Trophoblast cell (in vitro differentiated cells and primary cell): ENCODE measurements at regions not wholly inside any gene's neighbourhood (a gene's known extent, or its start where the extent isn't known, plus 50 kb on each side); places are given as distances from the start of the nearest gene placed in this dataset.

Experiments used
- DNase-seq, 2 donors: peaks; one replicate each; pipeline ENCODE4 v3.0.0-alpha.2; 2016
- H2AFZ ChIP-seq: 2 replicates; pipeline ENCODE4 v1.6.1; 2013; ENCODE audit warnings: low read length, moderate library complexity, mild to moderate bottlenecking; ENCODE audit not compliant: insufficient read depth, poor library complexity
- H2AK5ac ChIP-seq: 2 replicates; pipeline ENCODE4 v1.6.1; 2013; ENCODE audit warnings: mild to moderate bottlenecking, low read length
- H2BK120ac ChIP-seq: 2 replicates; pipeline ENCODE4 v1.6.1; 2013; ENCODE audit warnings: low read length, mild to moderate bottlenecking, moderate library complexity; ENCODE audit not compliant: insufficient read depth, poor library complexity
- H2BK12ac ChIP-seq: 2 replicates; pipeline ENCODE4 v1.6.1; 2013; ENCODE audit warnings: mild to moderate bottlenecking, low read length, moderate library complexity
- H2BK5ac ChIP-seq: 2 replicates; pipeline ENCODE4 v1.6.1; 2013; ENCODE audit warnings: low read length, low read depth, moderate library complexity, mild to moderate bottlenecking; ENCODE audit not compliant: poor library complexity
- H3K14ac ChIP-seq: 2 replicates; pipeline ENCODE4 v1.6.1; 2013; ENCODE audit warnings: mild to moderate bottlenecking, low read length
- H3K18ac ChIP-seq: 2 replicates; pipeline ENCODE4 v1.6.1; 2013; ENCODE audit warnings: mild to moderate bottlenecking, low read length
- H3K23ac ChIP-seq: 2 replicates; pipeline ENCODE4 v1.6.1; 2013; ENCODE audit warnings: low read length
- H3K27ac ChIP-seq: 2 replicates; pipeline ENCODE4 v1.5.1; 2013; ENCODE audit warnings: low read depth, mild to moderate bottlenecking, inconsistent platforms, low read length, moderate library complexity
- H3K27me3 ChIP-seq: 2 replicates; pipeline ENCODE4 v1.6.1; 2013; ENCODE audit warnings: inconsistent platforms, mild to moderate bottlenecking, low read length, moderate library complexity; ENCODE audit not compliant: insufficient read depth
- H3K36me3 ChIP-seq, 2 experiments: 1 replicate in 1 of 2; 2 replicates in 1 of 2; pipeline ENCODE4 v1.6.1; 2013; ENCODE audit warnings: low read length in 2 of 2, mild to moderate bottlenecking in 2 of 2, moderate library complexity in 1 of 2; ENCODE audit not compliant: insufficient read depth in 2 of 2, control insufficient read depth in 1 of 2
- H3K4ac ChIP-seq: 2 replicates; pipeline ENCODE4 v1.6.1; 2013; ENCODE audit warnings: low read depth, mild to moderate bottlenecking, low read length, moderate library complexity
- H3K4me1 ChIP-seq, 2 experiments: 1 replicate in 1 of 2; 2 replicates in 1 of 2; pipeline ENCODE4 v1.6.1; 2013; ENCODE audit warnings: low read length in 2 of 2, mild to moderate bottlenecking in 2 of 2, moderate library complexity in 1 of 2; ENCODE audit not compliant: insufficient read depth in 2 of 2, control insufficient read depth in 1 of 2
- H3K4me2 ChIP-seq: 2 replicates; pipeline ENCODE4 v1.6.1; 2013; ENCODE audit warnings: inconsistent platforms, mild to moderate bottlenecking, low read length, moderate library complexity
- H3K4me3 ChIP-seq: 2 replicates; pipeline ENCODE4 v1.5.1; 2013; ENCODE audit warnings: mild to moderate bottlenecking, low read depth, low read length, inconsistent platforms
- H3K79me1 ChIP-seq: one replicate; pipeline ENCODE4 v1.6.1; 2013; ENCODE audit warnings: low read length
- H3K79me2 ChIP-seq: 2 replicates; pipeline ENCODE4 v1.6.1; 2013; ENCODE audit warnings: low read length, mild to moderate bottlenecking; ENCODE audit not compliant: control insufficient read depth, insufficient read depth, poor library complexity
- H3K9ac ChIP-seq: 2 replicates; pipeline ENCODE4 v1.6.1; 2013; ENCODE audit warnings: mild to moderate bottlenecking, low read length
- H3K9me3 ChIP-seq: 2 replicates; pipeline ENCODE4 v1.6.1; 2013; ENCODE audit warnings: low read depth, mild to moderate bottlenecking, control low read depth, inconsistent platforms, low read length; ENCODE audit not compliant: insufficient read depth
- H4K12ac ChIP-seq: 2 replicates; pipeline ENCODE4 v1.6.1; 2013; ENCODE audit warnings: low read depth, mild to moderate bottlenecking, low read length, moderate library complexity
- H4K8ac ChIP-seq: 2 replicates; pipeline ENCODE4 v1.6.1; 2013; ENCODE audit warnings: low read depth, mild to moderate bottlenecking, low read length, moderate library complexity
- H4K91ac ChIP-seq: one replicate; pipeline ENCODE4 v1.6.1; 2013; ENCODE audit warnings: low read depth, mild to moderate bottlenecking, low read length, moderate library complexity
- WGBS: extraction: QIAGEN DNeasy Blood & Tissue Kit; methylation state at CpG from one replicate; pipeline ENCODE4 v1.1.7; 2013; ENCODE audit warnings: missing lambda C conversion rate; ENCODE audit not compliant: insufficient read length, insufficient coverage; ENCODE audit errors: extremely low coverage; 5-methylcytosine and 5-hydroxymethylcytosine counted together

GRCh38 chr4:169333265-169333664 is 62.5 kb upstream of the SH3RF1 start:
- Histone ChIP-seq H3K36me3 (no peaks in the 10 kb centered on the region), H3K4me2 (no peak overlapping the region), H3K27me3 (no peaks in the 10 kb centered on the region), H4K8ac (no peak overlapping the region), H3K4me3 (no peak overlapping the region), H3K27ac (no peak overlapping the region), H4K12ac (no peak overlapping the region), H2BK12ac (no peak overlapping the region), H3K79me1 (no peaks in the 10 kb centered on the region), H4K91ac (no peak overlapping the region), H2BK120ac (no peak overlapping the region), H3K23ac (no peak overlapping the region), H3K4me1 (no peaks in the 10 kb centered on the region), H2BK5ac (no peak overlapping the region), H3K9ac (no peak overlapping the region), H3K14ac (no peak overlapping the region), H3K18ac (no peak overlapping the region), H2AK5ac (no peak overlapping the region), H2AFZ (no peak overlapping the region), H3K79me2 (no peaks in the 10 kb centered on the region), H3K9me3 (peaks cover 1% of the 10 kb centered on the region), H3K4ac (no peak overlapping the region)
- WGBS = no CpG with 5 or more reads among the region's 4 CpGs
- no peak for DNase-seq

DNA sequence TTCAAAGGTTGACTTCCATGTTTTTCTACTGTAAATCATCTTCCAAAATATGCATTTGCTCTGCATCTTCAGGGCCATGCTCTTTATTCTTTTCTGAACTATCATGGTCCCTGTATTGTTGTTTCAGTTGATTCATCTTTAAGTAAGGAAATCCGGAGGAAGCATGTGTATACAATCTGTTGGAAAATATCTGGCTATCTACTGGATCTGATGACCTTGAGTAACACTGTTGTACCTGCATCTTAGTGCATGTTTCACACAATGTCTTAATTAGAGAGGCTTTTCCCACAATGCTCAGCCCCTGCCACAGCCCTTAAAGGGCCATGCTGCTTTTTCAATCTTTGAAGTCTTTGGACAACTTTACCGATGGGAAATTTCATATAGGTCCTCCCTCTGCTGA is 61.8 kb upstream of the SH3RF1 start:
- Histone ChIP-seq H3K79me2 (no peaks in the 10 kb centered on the region), H2BK120ac (no peak overlapping the region), H3K4me3 (no peak overlapping the region), H2BK12ac (no peak overlapping the region), H2BK5ac (no peak overlapping the region), H3K36me3 (no peaks in the 10 kb centered on the region), H3K9ac (no peak overlapping the region), H3K4me1 (no peaks in the 10 kb centered on the region), H3K27ac (no peak overlapping the region), H2AK5ac (no peak overlapping the region), H3K18ac (no peak overlapping the region), H3K4me2 (no peak overlapping the region), H3K9me3 (peaks cover 1% of the 10 kb centered on the region), H3K14ac (no peak overlapping the region), H4K91ac (no peak overlapping the region), H3K27me3 (no peaks in the 10 kb centered on the region), H4K12ac (no peak overlapping the region), H4K8ac (no peak overlapping the region), H3K23ac (no peak overlapping the region), H3K4ac (no peak overlapping the region), H2AFZ (no peak overlapping the region), H3K79me1 (no peaks in the 10 kb centered on the region)
- DNase-seq = peak in 1 of 2 donors; percentile 43
- no CpG with 5 or more reads among the region's 2 CpGs for whole genome bisulfite sequencing

DNA sequence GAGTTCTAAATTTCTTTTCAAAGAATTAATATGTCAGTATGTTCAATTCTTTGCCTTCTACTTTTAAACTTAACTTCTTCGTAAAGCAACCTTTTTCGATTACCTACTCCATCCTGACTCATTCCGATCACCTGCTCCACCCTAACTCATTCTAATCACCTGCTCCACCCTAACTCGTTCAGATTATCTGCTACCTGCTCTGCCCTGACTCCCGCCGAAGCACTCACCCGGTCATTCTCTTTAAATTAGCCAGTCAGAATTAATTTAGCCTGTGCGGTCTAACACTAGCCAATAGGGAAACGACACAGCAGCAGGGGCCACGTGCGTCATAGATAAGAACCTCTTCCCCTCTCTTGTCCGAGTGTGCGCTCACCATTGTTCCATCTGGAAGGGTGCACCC is 60.1 kb upstream of the SH3RF1 start:
- H3K79me2 ChIP-seq = no peaks in the 10 kb centered on the region
- H2BK5ac ChIP-seq = no peak overlapping the region
- no peak overlapping the region for H3K14ac ChIP-seq
- H3K4ac ChIP-seq = no peak overlapping the region
- no peaks in the 10 kb centered on the region for H3K27me3 ChIP-seq
- no peak overlapping the region for H3K9ac ChIP-seq
- H3K18ac ChIP-seq = no peak overlapping the region
- no peaks in the 10 kb centered on the region for H3K79me1 ChIP-seq
- H3K4me1 ChIP-seq = no peaks in the 10 kb centered on the region
- no peak overlapping the region for H2AK5ac ChIP-seq
- no peak overlapping the region for H2BK12ac ChIP-seq
- DNase-seq = no peak
- H3K4me3 ChIP-seq = no peak overlapping the region
- H3K23ac ChIP-seq = no peak overlapping the region
- no peak overlapping the region for H4K91ac ChIP-seq
- no peak overlapping the region for H2AFZ ChIP-seq
- H4K8ac ChIP-seq = no peak overlapping the region
- WGBS = no CpG with 5 or more reads among the region's 13 CpGs
- no peak overlapping the region for H3K4me2 ChIP-seq
- no peak overlapping the region for H3K27ac ChIP-seq
- H3K36me3 ChIP-seq = no peaks in the 10 kb centered on the region
- no peak overlapping the region for H4K12ac ChIP-seq
- no peak overlapping the region for H2BK120ac ChIP-seq
- H3K9me3 ChIP-seq = no peaks in the 10 kb centered on the region

- Histone ChIP-seq H2AK5ac (no peak overlapping the region), H4K12ac (no peak overlapping the region), H3K36me3 (no peaks in the 10 kb centered on the region), H3K9me3 (peaks cover 2% of the 10 kb centered on the region), H4K91ac (no peak overlapping the region), H3K4me3 (no peak overlapping the region), H2AFZ (no peak overlapping the region), H3K79me1 (no peaks in the 10 kb centered on the region), H3K9ac (no peak overlapping the region), H3K27ac (no peak overlapping the region), H3K23ac (no peak overlapping the region), H3K18ac (no peak overlapping the region), H3K27me3 (no peaks in the 10 kb centered on the region), H3K79me2 (no peaks in the 10 kb centered on the region), H3K4me1 (no peaks in the 10 kb centered on the region), H3K4me2 (no peak overlapping the region), H4K8ac (no peak overlapping the region), H3K14ac (no peak overlapping the region), H2BK12ac (no peak overlapping the region), H2BK120ac (no peak overlapping the region), H2BK5ac (no peak overlapping the region), H3K4ac (no peak overlapping the region)
- no CpG with 5 or more reads among the region's 6 CpGs for WGBS
- DNase-seq = no peak
These were observed 59.3 kb upstream of the SH3RF1 start for GRCh38 chr4:169330095-169330494.
